ENCODE measurements at regions not wholly inside any gene's neighbourhood (a gene's known extent, or its start where the extent isn't known, plus 50 kb on each side); places are given as distances from the start of the nearest gene placed in this dataset.

DNA sequence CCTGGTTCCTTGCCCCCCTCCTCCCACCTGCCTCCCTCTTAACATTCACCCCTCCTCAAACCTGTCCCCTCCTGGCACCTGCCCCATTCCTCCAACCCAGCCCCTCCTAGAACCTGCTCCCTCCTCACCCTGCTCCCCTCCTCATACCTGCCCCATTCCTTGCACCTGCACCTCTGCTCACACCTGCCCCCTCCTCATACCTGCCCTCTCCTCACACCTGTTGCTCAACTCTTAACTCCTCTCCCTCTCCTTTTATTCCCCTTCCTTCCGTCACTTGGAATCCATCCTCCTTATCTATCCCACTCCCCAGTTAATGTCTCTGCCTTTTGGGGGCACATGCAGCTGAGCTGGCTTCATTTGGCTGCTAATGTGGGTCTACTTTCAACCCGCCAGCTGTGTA is 712.1 kb downstream of the MTRR start:
- Mint-ChIP-seq H3K27ac (no peak overlapping the region), H3K27me3 (ENCODE audit: insufficient read depth, low read depth) (peaks cover 3% of the 10 kb centered on the region), H3K4me1 (no peaks in the 10 kb centered on the region), H3K4me3 (no peak overlapping the region), H3K9me3 (no peaks in the 10 kb centered on the region), H3K36me3 (no peaks in the 10 kb centered on the region)
- Histone ChIP-seq H3K4me2 (no peak overlapping the region), H3K79me2 (ENCODE audit: low read depth) (no peaks in the 10 kb centered on the region), H3F3A (ENCODE audit: low read depth) (no peaks in the 10 kb centered on the region), H3K9me3 (ENCODE audit: low read depth) (no peaks in the 10 kb centered on the region), H3K4me3 (no peak overlapping the region), H3K9ac (no peak overlapping the region), H3K27me3 (no peaks in the 10 kb centered on the region), H3K36me3 (no peaks in the 10 kb centered on the region), H3K4me1 (no peaks in the 10 kb centered on the region), H3K27ac (no peak overlapping the region), H2AFZ (replicated peaks) (no peak overlapping the region), H4K20me1 (ENCODE audit: low read depth) (no peaks in the 10 kb centered on the region)
- DNase-seq (ENCODE audit: low spot score) = no peak
- TF ChIP-seq EZH2phosphoT487 (IDR thresholded peaks at IDR 0.05) = no peak
- TF ChIP-seq EZH2 (IDR thresholded peaks at IDR 0.05) = no peak
- TF ChIP-seq, protein P1, sequence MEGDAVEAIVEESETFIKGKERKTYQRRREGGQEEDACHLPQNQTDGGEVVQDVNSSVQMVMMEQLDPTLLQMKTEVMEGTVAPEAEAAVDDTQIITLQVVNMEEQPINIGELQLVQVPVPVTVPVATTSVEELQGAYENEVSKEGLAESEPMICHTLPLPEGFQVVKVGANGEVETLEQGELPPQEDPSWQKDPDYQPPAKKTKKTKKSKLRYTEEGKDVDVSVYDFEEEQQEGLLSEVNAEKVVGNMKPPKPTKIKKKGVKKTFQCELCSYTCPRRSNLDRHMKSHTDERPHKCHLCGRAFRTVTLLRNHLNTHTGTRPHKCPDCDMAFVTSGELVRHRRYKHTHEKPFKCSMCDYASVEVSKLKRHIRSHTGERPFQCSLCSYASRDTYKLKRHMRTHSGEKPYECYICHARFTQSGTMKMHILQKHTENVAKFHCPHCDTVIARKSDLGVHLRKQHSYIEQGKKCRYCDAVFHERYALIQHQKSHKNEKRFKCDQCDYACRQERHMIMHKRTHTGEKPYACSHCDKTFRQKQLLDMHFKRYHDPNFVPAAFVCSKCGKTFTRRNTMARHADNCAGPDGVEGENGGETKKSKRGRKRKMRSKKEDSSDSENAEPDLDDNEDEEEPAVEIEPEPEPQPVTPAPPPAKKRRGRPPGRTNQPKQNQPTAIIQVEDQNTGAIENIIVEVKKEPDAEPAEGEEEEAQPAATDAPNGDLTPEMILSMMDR (IDR thresholded peaks at IDR 0.05) = no peak

DNA sequence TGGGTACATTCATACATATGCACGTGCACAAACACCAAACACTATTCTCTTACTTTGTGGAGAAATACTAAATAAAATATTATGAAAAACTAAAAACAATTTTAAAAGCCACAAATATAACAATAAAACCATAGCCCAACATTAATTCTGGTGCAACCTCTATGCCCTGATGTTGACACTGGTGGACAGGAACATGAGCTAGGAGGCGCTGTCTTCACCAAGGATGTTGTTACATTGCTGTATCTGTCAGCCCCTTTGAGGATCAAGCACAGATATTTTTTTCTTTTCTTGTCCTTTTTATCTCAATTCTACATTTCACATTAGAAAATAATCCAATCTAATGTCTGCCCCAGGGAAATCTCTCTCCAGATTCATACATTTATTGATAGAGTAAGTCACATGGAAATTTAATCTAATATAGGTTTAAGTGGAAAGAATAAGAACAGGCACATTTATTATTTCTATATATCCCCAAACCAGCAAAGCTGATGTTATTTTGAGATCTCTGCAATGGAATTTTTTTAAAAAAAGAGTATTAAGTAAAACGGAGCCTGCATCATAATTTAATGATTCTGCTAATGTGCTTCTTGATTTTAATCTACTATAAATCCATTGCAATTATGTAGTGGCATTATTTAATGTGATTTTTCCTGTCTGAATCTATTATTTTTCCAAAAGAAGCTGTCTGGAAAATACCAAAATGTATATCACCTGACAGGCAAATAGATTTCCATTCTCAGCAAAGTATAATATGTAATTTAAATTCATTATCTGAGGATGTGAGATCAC is 716.5 kb downstream of the MTRR start:
- Mint-ChIP-seq H3K27ac (no peak overlapping the region), H3K4me1 (no peaks in the 10 kb centered on the region), H3K9me3 (peaks cover 3% of the 10 kb centered on the region), H3K27me3 (ENCODE audit: insufficient read depth, low read depth) (peaks cover 6% of the 10 kb centered on the region), H3K36me3 (no peaks in the 10 kb centered on the region), H3K4me3 (no peak overlapping the region)
- Histone ChIP-seq H3K79me2 (ENCODE audit: low read depth) (no peaks in the 10 kb centered on the region), H3K27me3 (no peaks in the 10 kb centered on the region), H4K20me1 (ENCODE audit: low read depth) (no peaks in the 10 kb centered on the region), H3K4me3 (no peak overlapping the region), H3K27ac (no peak overlapping the region), H3K4me1 (no peaks in the 10 kb centered on the region), H3K4me2 (no peak overlapping the region), H3K36me3 (no peaks in the 10 kb centered on the region), H3K9me3 (ENCODE audit: low read depth) (no peaks in the 10 kb centered on the region), H3F3A (ENCODE audit: low read depth) (no peaks in the 10 kb centered on the region), H2AFZ (replicated peaks) (no peak overlapping the region), H3K9ac (no peak overlapping the region)
- peak; percentile 19 for DNase-seq (ENCODE audit: low spot score)
- TF ChIP-seq, protein P1 (IDR thresholded peaks at IDR 0.05) = peak; percentile 38
- TF ChIP-seq EZH2phosphoT487 (IDR thresholded peaks at IDR 0.05) = no peak

DNA sequence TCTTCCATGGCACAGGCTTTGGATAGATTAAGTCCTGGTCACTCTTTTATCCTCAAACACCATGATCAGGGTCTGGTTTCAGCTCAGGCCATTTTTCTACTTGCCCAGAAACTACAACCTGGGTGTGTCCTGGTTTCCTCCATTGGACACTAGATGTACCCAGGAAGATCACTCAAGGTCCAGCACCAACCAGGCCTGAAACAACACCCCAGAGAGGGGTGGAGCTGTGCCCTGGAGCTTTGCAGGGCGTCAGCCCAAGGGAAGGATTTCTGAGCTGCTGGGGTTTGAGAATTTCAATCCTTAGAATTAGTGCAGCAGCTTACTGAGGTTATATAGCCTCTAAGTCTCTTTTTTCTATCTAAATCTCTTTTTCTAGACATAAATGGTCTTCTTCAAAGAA is 722.0 kb downstream of the MTRR start:
- Histone ChIP-seq H2AFZ (replicated peaks) (no peak overlapping the region), H3K79me2 (ENCODE audit: low read depth) (no peaks in the 10 kb centered on the region), H3F3A (ENCODE audit: low read depth) (no peaks in the 10 kb centered on the region), H3K27ac (no peak overlapping the region), H3K27me3 (no peaks in the 10 kb centered on the region), H3K36me3 (no peaks in the 10 kb centered on the region), H4K20me1 (ENCODE audit: low read depth) (no peaks in the 10 kb centered on the region), H3K4me3 (no peak overlapping the region), H3K4me2 (no peak overlapping the region), H3K4me1 (no peaks in the 10 kb centered on the region), H3K9ac (no peak overlapping the region), H3K9me3 (ENCODE audit: low read depth) (no peaks in the 10 kb centered on the region)
- Mint-ChIP-seq H3K4me3 (no peak overlapping the region), H3K9me3 (peaks cover 3% of the 10 kb centered on the region), H3K27me3 (ENCODE audit: insufficient read depth, low read depth) (peaks cover 4% of the 10 kb centered on the region), H3K36me3 (no peaks in the 10 kb centered on the region), H3K27ac (no peak overlapping the region), H3K4me1 (no peaks in the 10 kb centered on the region)
- no peak for TF ChIP-seq EZH2phosphoT487 (IDR thresholded peaks at IDR 0.05)
- TF ChIP-seq, protein P1 (IDR thresholded peaks at IDR 0.05) = no peak
- TF ChIP-seq EZH2 (IDR thresholded peaks at IDR 0.05) = no peak
- no peak for DNase-seq (ENCODE audit: low spot score)
